Neural cell (in vitro differentiated cells): ENCODE measurements at regions not wholly inside any gene's neighbourhood (a gene's known extent, or its start where the extent isn't known, plus 50 kb on each side); places are given as distances from the start of the nearest gene placed in this dataset.

Source experiments
- H2AFZ ChIP-seq: fragments of 200-600, 300-800 bp; sonication (generic), shearing (Covaris generic); 2 replicates; pipeline ENCODE4 v1.6.0; 2014; ENCODE audit warnings: low read depth, mild to moderate bottlenecking, antibody characterized with exemption, low read length, moderate library complexity
- H3F3A ChIP-seq: fragments of 200-600 bp; shearing (Covaris generic); 2 replicates; pipeline ENCODE4 v1.6.1; 2016; ENCODE audit warnings: mild to moderate bottlenecking, moderate library complexity, mixed read lengths, antibody characterized with exemption, low read length; ENCODE audit not compliant: insufficient read depth, poor library complexity, severe bottlenecking
- H3K27ac ChIP-seq: fragments of 200-600, 300-800 bp; sonication (generic), shearing (Covaris generic); 2 replicates; pipeline ENCODE4 v1.5.1; 2014; ENCODE audit warnings: mild to moderate bottlenecking, low read length, moderate library complexity
- H3K27me3 ChIP-seq: fragments of 300-800, 200-600 bp; sonication (generic), shearing (Covaris generic); 2 replicates; pipeline ENCODE4 v1.6.0; 2014; ENCODE audit warnings: mild to moderate bottlenecking, low read depth, low read length, moderate library complexity; ENCODE audit not compliant: insufficient read depth
- H3K36me3 ChIP-seq: fragments of 300-800, 200-600 bp; sonication (generic), shearing (Covaris generic); 2 replicates; pipeline ENCODE4 v1.5.1; 2014; ENCODE audit warnings: mild to moderate bottlenecking, antibody characterized with exemption, low read length, moderate library complexity; ENCODE audit not compliant: insufficient read depth
- H3K4me2 ChIP-seq: fragments of 300-800, 200-600 bp; sonication (generic), shearing (Covaris generic); 2 replicates; pipeline ENCODE4 v1.6.0; 2014; ENCODE audit warnings: mild to moderate bottlenecking, low read length
- H3K4me3 ChIP-seq: fragments of 300-800, 200-600 bp; sonication (generic), shearing (Covaris generic); 2 replicates; pipeline ENCODE4 v1.5.1; 2014; ENCODE audit warnings: mild to moderate bottlenecking, low read length, moderate library complexity
- H3K79me2 ChIP-seq: fragments of 200-600 bp; shearing (Covaris generic); replicated peaks from 2 replicates; pipeline ENCODE4 v1.6.0; 2014; ENCODE audit warnings: mild to moderate bottlenecking, low read length, moderate library complexity; ENCODE audit not compliant: insufficient read depth
- H3K9ac ChIP-seq: fragments of 300-800, 200-600 bp; sonication (generic), shearing (Covaris generic); 2 replicates; pipeline ENCODE4 v1.6.1; 2016; ENCODE audit warnings: mild to moderate bottlenecking, low read length, mixed read lengths
- H3K9me2 ChIP-seq: fragments of 200-600 bp; shearing (Covaris generic); 2 replicates; pipeline ENCODE4 v1.6.1; 2016; ENCODE audit warnings: mild to moderate bottlenecking, low read length, mixed read lengths; ENCODE audit not compliant: insufficient read depth
- H3K9me3 ChIP-seq: fragments of 200-600, 300-800 bp; sonication (generic), shearing (Covaris generic); 2 replicates; pipeline ENCODE4 v1.6.1; 2016; ENCODE audit warnings: mild to moderate bottlenecking, mixed run types, low read length, moderate library complexity, mixed read lengths
- H4K20me1 ChIP-seq: fragments of 200-600 bp; shearing (Covaris generic); 2 replicates; pipeline ENCODE4 v1.6.1; 2016; ENCODE audit warnings: mild to moderate bottlenecking, mixed run types; ENCODE audit not compliant: insufficient read depth
- EP300 ChIP-seq: fragments of 450-650 bp; conservative IDR thresholded peaks from 2 replicates; pipeline ENCODE4 v1.6.1; 2014; ENCODE audit warnings: antibody characterized with exemption, mild to moderate bottlenecking, moderate library complexity; ENCODE audit not compliant: poor library complexity, severe bottlenecking
- EZH2 ChIP-seq: fragments of 200-600, 300-800 bp; shearing (Covaris generic), sonication (generic); IDR thresholded peaks from 2 replicates; pipeline ENCODE4 v1.6.1; 2014; ENCODE audit warnings: antibody characterized with exemption, low read length, borderline replicate concordance, mild to moderate bottlenecking; ENCODE audit not compliant: insufficient read depth, poor library complexity, severe bottlenecking
- MXI1 ChIP-seq: fragments of 450-650 bp; conservative IDR thresholded peaks from 2 replicates; pipeline ENCODE4 v1.6.1; 2014; ENCODE audit warnings: antibody characterized with exemption, mild to moderate bottlenecking; ENCODE audit not compliant: poor library complexity, severe bottlenecking
- POLR2AphosphoS5 ChIP-seq: IDR thresholded peaks from 2 replicates; pipeline ENCODE4 v1.6.1; 2012
- RAD21 ChIP-seq: fragments of 450-650 bp; conservative IDR thresholded peaks from 2 replicates; pipeline ENCODE4 v1.6.1; 2014; ENCODE audit warnings: antibody characterized with exemption, mild to moderate bottlenecking, moderate library complexity
- SMC3 ChIP-seq: fragments of 450-650 bp; conservative IDR thresholded peaks from 2 replicates; pipeline ENCODE4 v1.6.1; 2014; ENCODE audit warnings: antibody characterized with exemption, mild to moderate bottlenecking, moderate library complexity; ENCODE audit not compliant: poor library complexity
- TAF1 ChIP-seq: IDR thresholded peaks from 2 replicates; pipeline ENCODE4 v1.6.1; 2012; ENCODE audit warnings: low read depth
- TF ChIP-seq, protein P1 (sequence below): IDR thresholded peaks from 2 replicates; pipeline ENCODE4 v1.6.1; 2012; ENCODE audit warnings: borderline replicate concordance
- TF ChIP-seq, protein P2 (sequence below): fragments of 450-650 bp; IDR thresholded peaks from 2 replicates; pipeline ENCODE4 v1.5.1; 2014; ENCODE audit warnings: antibody characterized with exemption, mild to moderate bottlenecking, moderate library complexity; ENCODE audit not compliant: poor library complexity, severe bottlenecking

DNA sequence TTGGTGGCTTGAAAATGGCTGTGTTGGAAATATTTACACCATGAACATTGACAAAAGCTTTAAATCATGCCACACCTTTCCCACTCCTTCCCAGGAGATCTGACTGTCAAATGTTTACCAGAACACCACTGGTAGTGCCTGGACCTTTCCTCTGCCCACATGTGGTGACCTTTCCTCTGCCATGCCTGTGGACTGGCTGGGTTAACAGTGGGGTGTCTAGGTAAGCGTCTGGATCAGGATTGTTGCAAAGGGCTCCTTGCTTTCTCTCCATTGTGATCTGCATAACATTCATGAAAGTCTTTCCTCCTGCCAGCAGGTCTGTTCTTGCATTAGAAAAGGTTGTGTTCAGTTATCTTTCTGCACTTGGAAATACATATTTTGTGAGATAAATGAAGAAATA is 572.7 kb downstream of the DHX35 start:
- no peaks in the 10 kb centered on the region for H3K79me2 ChIP-seq
- H3K4me2 ChIP-seq: no peak overlapping the region
- TF ChIP-seq MXI1: no peak
- no peak for TF ChIP-seq TAF1
- TF ChIP-seq, protein P1, sequence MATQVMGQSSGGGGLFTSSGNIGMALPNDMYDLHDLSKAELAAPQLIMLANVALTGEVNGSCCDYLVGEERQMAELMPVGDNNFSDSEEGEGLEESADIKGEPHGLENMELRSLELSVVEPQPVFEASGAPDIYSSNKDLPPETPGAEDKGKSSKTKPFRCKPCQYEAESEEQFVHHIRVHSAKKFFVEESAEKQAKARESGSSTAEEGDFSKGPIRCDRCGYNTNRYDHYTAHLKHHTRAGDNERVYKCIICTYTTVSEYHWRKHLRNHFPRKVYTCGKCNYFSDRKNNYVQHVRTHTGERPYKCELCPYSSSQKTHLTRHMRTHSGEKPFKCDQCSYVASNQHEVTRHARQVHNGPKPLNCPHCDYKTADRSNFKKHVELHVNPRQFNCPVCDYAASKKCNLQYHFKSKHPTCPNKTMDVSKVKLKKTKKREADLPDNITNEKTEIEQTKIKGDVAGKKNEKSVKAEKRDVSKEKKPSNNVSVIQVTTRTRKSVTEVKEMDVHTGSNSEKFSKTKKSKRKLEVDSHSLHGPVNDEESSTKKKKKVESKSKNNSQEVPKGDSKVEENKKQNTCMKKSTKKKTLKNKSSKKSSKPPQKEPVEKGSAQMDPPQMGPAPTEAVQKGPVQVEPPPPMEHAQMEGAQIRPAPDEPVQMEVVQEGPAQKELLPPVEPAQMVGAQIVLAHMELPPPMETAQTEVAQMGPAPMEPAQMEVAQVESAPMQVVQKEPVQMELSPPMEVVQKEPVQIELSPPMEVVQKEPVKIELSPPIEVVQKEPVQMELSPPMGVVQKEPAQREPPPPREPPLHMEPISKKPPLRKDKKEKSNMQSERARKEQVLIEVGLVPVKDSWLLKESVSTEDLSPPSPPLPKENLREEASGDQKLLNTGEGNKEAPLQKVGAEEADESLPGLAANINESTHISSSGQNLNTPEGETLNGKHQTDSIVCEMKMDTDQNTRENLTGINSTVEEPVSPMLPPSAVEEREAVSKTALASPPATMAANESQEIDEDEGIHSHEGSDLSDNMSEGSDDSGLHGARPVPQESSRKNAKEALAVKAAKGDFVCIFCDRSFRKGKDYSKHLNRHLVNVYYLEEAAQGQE: no peak
- TF ChIP-seq POLR2AphosphoS5: no peak
- TF ChIP-seq RAD21: no peak
- no peak for TF ChIP-seq EP300
- TF ChIP-seq SMC3: no peak
- no peak for TF ChIP-seq EZH2
- TF ChIP-seq, protein P2, sequence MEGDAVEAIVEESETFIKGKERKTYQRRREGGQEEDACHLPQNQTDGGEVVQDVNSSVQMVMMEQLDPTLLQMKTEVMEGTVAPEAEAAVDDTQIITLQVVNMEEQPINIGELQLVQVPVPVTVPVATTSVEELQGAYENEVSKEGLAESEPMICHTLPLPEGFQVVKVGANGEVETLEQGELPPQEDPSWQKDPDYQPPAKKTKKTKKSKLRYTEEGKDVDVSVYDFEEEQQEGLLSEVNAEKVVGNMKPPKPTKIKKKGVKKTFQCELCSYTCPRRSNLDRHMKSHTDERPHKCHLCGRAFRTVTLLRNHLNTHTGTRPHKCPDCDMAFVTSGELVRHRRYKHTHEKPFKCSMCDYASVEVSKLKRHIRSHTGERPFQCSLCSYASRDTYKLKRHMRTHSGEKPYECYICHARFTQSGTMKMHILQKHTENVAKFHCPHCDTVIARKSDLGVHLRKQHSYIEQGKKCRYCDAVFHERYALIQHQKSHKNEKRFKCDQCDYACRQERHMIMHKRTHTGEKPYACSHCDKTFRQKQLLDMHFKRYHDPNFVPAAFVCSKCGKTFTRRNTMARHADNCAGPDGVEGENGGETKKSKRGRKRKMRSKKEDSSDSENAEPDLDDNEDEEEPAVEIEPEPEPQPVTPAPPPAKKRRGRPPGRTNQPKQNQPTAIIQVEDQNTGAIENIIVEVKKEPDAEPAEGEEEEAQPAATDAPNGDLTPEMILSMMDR: no peak
- no peak overlapping the region for H3K4me3 ChIP-seq
- no peak overlapping the region for H3K9ac ChIP-seq
- H3K27me3 ChIP-seq: no peaks in the 10 kb centered on the region
- no peak overlapping the region for H2AFZ ChIP-seq
- no peaks in the 10 kb centered on the region for H3K9me3 ChIP-seq
- H3K27ac ChIP-seq: no peak overlapping the region
- no peaks in the 10 kb centered on the region for H3F3A ChIP-seq
- H4K20me1 ChIP-seq: no peaks in the 10 kb centered on the region
- H3K36me3 ChIP-seq: no peaks in the 10 kb centered on the region
- no peaks in the 10 kb centered on the region for H3K9me2 ChIP-seq

GRCh38 chr20:39533858-39534257 is 571.7 kb downstream of the DHX35 start:
- no peak for TF ChIP-seq POLR2AphosphoS5
- TF ChIP-seq SMC3: no peak
- TF ChIP-seq EZH2: no peak
- TF ChIP-seq, protein P1: no peak
- TF ChIP-seq TAF1: no peak
- TF ChIP-seq MXI1: no peak
- no peak for TF ChIP-seq EP300
- TF ChIP-seq, protein P2: no peak
- TF ChIP-seq RAD21: no peak

More at GRCh38 chr20:39533858-39534257, 571.7 kb downstream of the DHX35 start:
- no peaks in the 10 kb centered on the region for H3K9me3 ChIP-seq
- H3K9me2 ChIP-seq: no peaks in the 10 kb centered on the region
- no peak overlapping the region for H2AFZ ChIP-seq
- no peaks in the 10 kb centered on the region for H3K27me3 ChIP-seq
- no peaks in the 10 kb centered on the region for H3K79me2 ChIP-seq
- H3K36me3 ChIP-seq: no peaks in the 10 kb centered on the region
- no peak overlapping the region for H3K4me3 ChIP-seq
- no peaks in the 10 kb centered on the region for H4K20me1 ChIP-seq
- no peak overlapping the region for H3K9ac ChIP-seq
- no peak overlapping the region for H3K27ac ChIP-seq
- H3K4me2 ChIP-seq: no peak overlapping the region
- no peaks in the 10 kb centered on the region for H3F3A ChIP-seq
